Astrocyte (in vitro differentiated cells and primary cell): ENCODE measurements at regions not wholly inside any gene's neighbourhood (a gene's known extent, or its start where the extent isn't known, plus 50 kb on each side); places are given as distances from the start of the nearest gene placed in this dataset.

Experiments used
- DNase-seq: peaks from one replicate; pipeline ENCODE4 v3.0.0-alpha.2; 2010; ENCODE audit warnings: low read depth
- FAIRE-seq: peaks from 2 replicates; lab custom pipeline; 2011; peaks lifted over from hg19 to GRCh38; lab: Jason Lieb, UNC
- H2AFZ ChIP-seq: 2 replicates; pipeline ENCODE4 v1.6.0; 2012; ENCODE audit warnings: low read depth, low read length, inconsistent platforms
- H3K27ac ChIP-seq: 2 replicates; pipeline ENCODE4 v1.5.1; 2011; ENCODE audit warnings: low read depth, low read length, inconsistent platforms
- H3K27me3 ChIP-seq: 2 replicates; pipeline ENCODE4 v1.6.0; 2011; ENCODE audit warnings: low read length, inconsistent platforms; ENCODE audit not compliant: insufficient read depth
- H3K36me3 ChIP-seq: 2 replicates; pipeline ENCODE4 v1.5.1; 2011; ENCODE audit warnings: low read length, inconsistent platforms; ENCODE audit not compliant: insufficient read depth
- H3K4me1 ChIP-seq: 2 replicates; pipeline ENCODE4 v1.5.1; 2011; ENCODE audit warnings: low read length, inconsistent platforms; ENCODE audit not compliant: insufficient read depth
- H3K4me2 ChIP-seq: 2 replicates; pipeline ENCODE4 v1.6.0; 2012; ENCODE audit warnings: low read length, inconsistent platforms
- H3K4me3 ChIP-seq: 2 replicates; pipeline ENCODE4 v1.5.1; 2011; ENCODE audit warnings: low read depth, mild to moderate bottlenecking, low read length, inconsistent platforms; ENCODE audit not compliant: insufficient read depth
- H3K79me2 ChIP-seq: 2 replicates; pipeline ENCODE4 v1.6.0; 2012; ENCODE audit warnings: mild to moderate bottlenecking, low read length, inconsistent platforms; ENCODE audit not compliant: insufficient read depth
- H3K9ac ChIP-seq: 2 replicates; pipeline ENCODE4 v1.6.0; 2012; ENCODE audit warnings: mild to moderate bottlenecking, low read length, inconsistent platforms
- H3K9me3 ChIP-seq: 2 replicates; pipeline ENCODE4 v1.5.1; 2012; ENCODE audit warnings: low read depth, mild to moderate bottlenecking, low read length, inconsistent platforms; ENCODE audit not compliant: insufficient read depth
- H4K20me1 ChIP-seq: 2 replicates; pipeline ENCODE4 v1.6.0; 2012; ENCODE audit warnings: low read length, inconsistent platforms; ENCODE audit not compliant: insufficient read depth
- H3K27ac Mint-ChIP-seq: one replicate; pipeline ENCODE4 v1.8.0; 2021; ENCODE audit warnings: mild to moderate bottlenecking, mixed read lengths; ENCODE audit not compliant: unreplicated experiment
- H3K27me3 Mint-ChIP-seq: one replicate; pipeline ENCODE4 v1.8.0; 2021; ENCODE audit warnings: low read depth, mixed read lengths; ENCODE audit not compliant: unreplicated experiment
- H3K36me3 Mint-ChIP-seq: one replicate; pipeline ENCODE4 v1.8.0; 2021; ENCODE audit warnings: low read depth, mixed read lengths; ENCODE audit not compliant: unreplicated experiment
- H3K4me1 Mint-ChIP-seq: one replicate; pipeline ENCODE4 v1.8.0; 2021; ENCODE audit warnings: low read depth, mixed read lengths; ENCODE audit not compliant: unreplicated experiment
- H3K4me3 Mint-ChIP-seq: one replicate; pipeline ENCODE4 v1.8.0; 2021; ENCODE audit warnings: mild to moderate bottlenecking, moderate library complexity, mixed read lengths; ENCODE audit not compliant: unreplicated experiment
- H3K9me3 Mint-ChIP-seq: one replicate; pipeline ENCODE4 v1.8.0; 2021; ENCODE audit warnings: mild to moderate bottlenecking, mixed read lengths; ENCODE audit not compliant: unreplicated experiment
- CTCF ChIP-seq: IDR thresholded peaks from 2 replicates; pipeline ENCODE4 v1.5.1; 2011; ENCODE audit warnings: low read depth, mild to moderate bottlenecking, inconsistent platforms, low read length, moderate library complexity; ENCODE audit not compliant: insufficient read depth
- EZH2 ChIP-seq: IDR thresholded peaks from 2 replicates; pipeline ENCODE4 v1.6.1; 2012; ENCODE audit warnings: mild to moderate bottlenecking, low read length, inconsistent platforms; ENCODE audit not compliant: insufficient read depth

DNA sequence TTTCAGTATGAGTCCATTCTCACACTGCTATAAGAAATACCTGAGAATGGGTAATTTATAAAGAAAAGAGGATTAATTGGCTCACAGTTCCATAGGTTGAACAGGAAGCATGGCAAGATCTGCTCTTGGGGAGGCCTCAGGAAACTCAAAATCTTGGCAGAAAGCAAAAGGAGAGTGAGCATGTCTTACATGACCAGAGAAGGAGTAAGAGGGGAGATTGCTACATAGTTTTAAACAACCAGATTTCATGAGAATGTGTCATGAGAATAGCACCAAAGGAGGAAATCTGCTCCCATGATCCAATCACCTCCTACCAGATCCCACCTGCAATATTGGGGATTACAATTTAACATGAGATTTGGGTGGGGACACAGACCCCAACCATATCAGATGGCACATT lies 672.4 kb downstream of the HTR1B start:
- peaks cover 13% of the 10 kb centered on the region for H3K4me1 Mint-ChIP-seq
- Histone ChIP-seq H3K27ac (no peak overlapping the region), H3K27me3 (no peaks in the 10 kb centered on the region), H4K20me1 (no peaks in the 10 kb centered on the region), H3K4me3 (no peak overlapping the region), H2AFZ (no peak overlapping the region), H3K79me2 (no peaks in the 10 kb centered on the region), H3K4me1 (no peaks in the 10 kb centered on the region), H3K4me2 (no peak overlapping the region), H3K36me3 (no peaks in the 10 kb centered on the region), H3K9me3 (peaks cover 3% of the 10 kb centered on the region), H3K9ac (no peak overlapping the region)
- no peak for FAIRE-seq
- H3K27me3 Mint-ChIP-seq, result no peaks in the 10 kb centered on the region
- peaks cover 3% of the 10 kb centered on the region for H3K36me3 Mint-ChIP-seq
- H3K27ac Mint-ChIP-seq, result no peak overlapping the region
- TF ChIP-seq CTCF (no peak), EZH2 (no peak)
- DNase-seq, result no peak
- no peak overlapping the region for H3K4me3 Mint-ChIP-seq
- peaks cover 3% of the 10 kb centered on the region for H3K9me3 Mint-ChIP-seq

GRCh38 chr6:76790045-76790796 lies 673.1 kb downstream of the HTR1B start:
- peaks cover 3% of the 10 kb centered on the region for H3K36me3 Mint-ChIP-seq
- FAIRE-seq (no peak), DNase-seq (no peak)
- H3K79me2 ChIP-seq, result no peaks in the 10 kb centered on the region
- peaks cover 13% of the 10 kb centered on the region for H3K4me1 Mint-ChIP-seq
- H3K36me3 ChIP-seq, result no peaks in the 10 kb centered on the region
- no peak overlapping the region for H3K4me3 Mint-ChIP-seq
- H2AFZ ChIP-seq, result no peak overlapping the region
- no peak overlapping the region for H3K4me2 ChIP-seq
- no peak overlapping the region for H3K9ac ChIP-seq
- H3K27me3 ChIP-seq, result no peaks in the 10 kb centered on the region
- no peak overlapping the region for H3K27ac Mint-ChIP-seq
- H3K4me3 ChIP-seq, result no peak overlapping the region
- H3K9me3 Mint-ChIP-seq, result peaks cover 3% of the 10 kb centered on the region
- H3K4me1 ChIP-seq, result no peaks in the 10 kb centered on the region
- peaks cover 3% of the 10 kb centered on the region for H3K9me3 ChIP-seq
- H3K27me3 Mint-ChIP-seq, result no peaks in the 10 kb centered on the region
- H3K27ac ChIP-seq, result no peak overlapping the region
- TF ChIP-seq EZH2, result no peak
- TF ChIP-seq CTCF, result no peak
- H4K20me1 ChIP-seq, result no peaks in the 10 kb centered on the region

DNA sequence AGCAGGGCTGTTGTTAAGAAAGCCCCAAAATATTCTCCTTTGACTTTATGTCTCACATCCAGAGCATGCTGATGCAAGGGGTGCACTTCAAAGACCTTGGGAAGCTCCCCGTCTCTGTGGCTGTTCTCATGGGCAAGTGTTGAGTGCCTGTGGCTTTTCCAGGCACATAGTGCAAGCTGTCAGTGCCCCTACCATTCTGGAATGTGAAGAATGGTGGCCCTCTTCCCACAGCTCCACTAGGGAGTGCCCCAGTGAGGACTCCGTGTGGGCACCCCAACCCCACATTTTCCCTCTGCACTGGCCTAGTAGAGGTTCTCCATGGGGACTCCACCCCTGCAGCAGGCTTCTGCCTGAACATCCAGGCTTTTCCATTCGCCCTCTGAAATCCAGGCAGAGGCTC lies 673.7 kb downstream of the HTR1B start:
- Mint-ChIP-seq H3K4me3 (no peak overlapping the region), H3K27me3 (no peaks in the 10 kb centered on the region), H3K4me1 (peaks cover 13% of the 10 kb centered on the region), H3K9me3 (peaks cover 3% of the 10 kb centered on the region), H3K36me3 (peaks cover 3% of the 10 kb centered on the region), H3K27ac (no peak overlapping the region)
- Histone ChIP-seq H3K4me2 (no peak overlapping the region), H3K4me3 (no peak overlapping the region), H3K4me1 (no peaks in the 10 kb centered on the region), H3K27ac (no peak overlapping the region), H3K36me3 (no peaks in the 10 kb centered on the region), H3K27me3 (no peaks in the 10 kb centered on the region), H3K9ac (no peak overlapping the region), H2AFZ (no peak overlapping the region), H3K79me2 (no peaks in the 10 kb centered on the region), H4K20me1 (no peaks in the 10 kb centered on the region), H3K9me3 (peaks cover 3% of the 10 kb centered on the region)
- FAIRE-seq, result no peak
- DNase-seq, result no peak
- no peak for TF ChIP-seq EZH2
- TF ChIP-seq CTCF, result no peak
